ENCODE measurements at regions not wholly inside any gene's neighbourhood (a gene's known extent, or its start where the extent isn't known, plus 50 kb on each side); places are given as distances from the start of the nearest gene placed in this dataset.

DNA sequence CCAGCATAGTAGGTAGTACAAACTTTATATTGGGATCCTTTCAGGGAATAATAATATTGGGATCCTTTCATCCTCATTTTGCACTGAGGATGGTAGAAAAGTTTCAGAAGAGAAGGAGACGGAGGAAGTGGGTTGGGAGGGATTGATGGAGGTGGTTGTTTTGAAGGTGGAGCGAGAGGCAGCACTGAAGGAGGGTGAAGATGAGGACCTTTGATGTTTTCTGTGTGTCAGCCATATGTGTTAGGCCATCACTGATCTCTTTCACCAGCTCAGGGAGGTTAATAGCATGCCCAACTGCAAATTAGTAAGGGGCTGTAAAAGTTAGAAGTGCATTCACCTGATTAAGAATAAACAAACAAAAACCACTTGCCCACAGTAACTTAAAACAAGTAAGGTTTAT lies 275.5 kb upstream of the B3GAT1 start:
- DNase-seq (ENCODE audit: low spot score): no peak

DNA sequence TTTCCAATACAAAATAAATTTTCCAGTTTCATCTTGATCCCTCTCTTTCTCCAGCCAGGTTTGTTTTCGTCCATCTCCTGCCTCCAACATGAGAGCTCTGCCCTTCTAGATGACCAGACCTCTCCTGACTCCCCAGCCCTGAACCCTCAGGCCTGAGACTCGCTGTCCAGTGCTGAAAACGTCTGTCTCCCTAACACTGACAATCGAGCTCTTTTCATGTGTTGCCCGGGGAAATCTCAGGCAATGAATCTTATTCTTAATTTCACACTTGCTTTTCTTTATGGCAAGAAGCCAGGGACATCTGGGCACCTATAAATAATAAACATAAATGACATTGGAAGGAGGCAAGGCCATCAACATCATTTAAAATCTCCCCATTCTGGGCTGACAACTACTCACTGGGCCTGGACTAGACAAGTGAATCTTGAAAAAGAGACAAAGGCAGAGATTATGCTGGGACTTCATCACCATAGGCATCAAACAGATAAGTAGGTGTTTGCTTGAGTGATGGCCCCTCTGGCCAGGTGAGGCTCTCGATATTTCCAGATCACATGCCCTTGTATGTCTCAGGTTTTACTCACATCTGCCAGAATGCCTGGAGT lies 274.5 kb upstream of the B3GAT1 start:
- DNase-seq (ENCODE audit: low spot score): no peak

- DNase-seq (ENCODE audit: low spot score): no peak
Observed at GRCh38 chr11:134685793-134686380, 273.8 kb upstream of the B3GAT1 start.

- no peak for DNase-seq (ENCODE audit: low spot score)
Observed at GRCh38 chr11:134684576-134684975, 272.5 kb upstream of the B3GAT1 start.

DNA sequence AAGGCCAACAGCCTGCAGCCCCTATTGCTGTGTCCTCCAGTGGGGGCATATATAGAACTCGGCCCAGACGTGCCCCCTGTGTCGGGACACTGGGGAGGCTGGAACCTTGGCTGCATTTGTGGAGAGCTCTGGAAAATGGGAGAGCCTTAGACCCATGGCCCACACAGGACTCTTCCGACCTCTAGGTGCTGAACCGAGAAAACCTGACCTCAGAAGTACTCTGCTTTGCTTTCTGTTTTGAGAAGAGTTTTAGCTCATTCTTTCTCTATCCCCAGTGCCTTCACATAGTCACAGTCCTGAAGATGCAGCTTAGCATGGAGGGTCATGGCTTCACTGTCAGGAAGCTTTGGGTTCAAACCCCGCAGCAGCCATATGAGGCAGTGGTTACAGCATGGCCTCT lies 271.8 kb upstream of the B3GAT1 start:
- no peak for DNase-seq (ENCODE audit: low spot score)

GRCh38 chr11:134682577-134682976 lies 270.5 kb upstream of the B3GAT1 start:
- DNase-seq (ENCODE audit: low spot score): no peak

DNA sequence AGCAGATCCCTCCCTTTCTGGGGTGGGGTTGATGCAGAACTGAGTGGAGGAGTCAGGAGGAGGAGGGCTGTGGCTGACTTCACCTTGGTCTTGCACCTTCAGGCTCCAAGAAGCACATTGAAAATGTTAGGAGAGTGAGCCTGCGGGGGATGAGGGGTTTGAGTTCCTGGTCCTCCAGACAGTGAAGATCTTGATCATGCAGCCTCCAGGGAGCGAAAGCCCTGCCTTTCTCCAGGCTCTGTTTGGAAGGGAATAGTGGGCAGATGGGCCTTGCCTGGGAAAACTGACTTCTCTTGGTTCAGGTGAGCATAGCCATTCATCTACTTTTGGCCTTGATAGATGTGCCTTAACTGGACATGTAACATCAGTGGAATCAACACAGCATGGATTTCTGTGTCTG lies 267.6 kb upstream of the B3GAT1 start:
- DNase-seq (ENCODE audit: low spot score): no peak

DNA sequence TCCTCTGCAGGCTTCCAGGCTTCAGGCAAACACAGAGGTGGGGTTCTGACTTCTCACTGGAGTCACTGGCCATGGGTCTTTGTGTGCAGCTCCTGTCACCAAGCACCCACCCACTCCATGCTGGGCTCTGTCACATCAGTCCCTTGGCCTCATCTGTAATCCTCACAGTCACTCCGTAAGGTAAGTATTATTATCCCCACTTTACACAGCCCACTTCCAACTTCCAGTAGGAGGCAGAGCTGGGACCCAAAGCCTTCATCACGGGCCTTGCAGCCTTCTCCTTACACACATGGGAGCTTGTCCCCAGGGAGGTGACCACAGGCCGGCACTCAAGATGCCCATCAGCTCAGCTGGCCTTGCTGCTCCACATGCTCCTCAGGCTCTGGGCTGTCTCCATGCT lies 266.7 kb upstream of the B3GAT1 start:
- no peak for DNase-seq (ENCODE audit: low spot score)

DNA sequence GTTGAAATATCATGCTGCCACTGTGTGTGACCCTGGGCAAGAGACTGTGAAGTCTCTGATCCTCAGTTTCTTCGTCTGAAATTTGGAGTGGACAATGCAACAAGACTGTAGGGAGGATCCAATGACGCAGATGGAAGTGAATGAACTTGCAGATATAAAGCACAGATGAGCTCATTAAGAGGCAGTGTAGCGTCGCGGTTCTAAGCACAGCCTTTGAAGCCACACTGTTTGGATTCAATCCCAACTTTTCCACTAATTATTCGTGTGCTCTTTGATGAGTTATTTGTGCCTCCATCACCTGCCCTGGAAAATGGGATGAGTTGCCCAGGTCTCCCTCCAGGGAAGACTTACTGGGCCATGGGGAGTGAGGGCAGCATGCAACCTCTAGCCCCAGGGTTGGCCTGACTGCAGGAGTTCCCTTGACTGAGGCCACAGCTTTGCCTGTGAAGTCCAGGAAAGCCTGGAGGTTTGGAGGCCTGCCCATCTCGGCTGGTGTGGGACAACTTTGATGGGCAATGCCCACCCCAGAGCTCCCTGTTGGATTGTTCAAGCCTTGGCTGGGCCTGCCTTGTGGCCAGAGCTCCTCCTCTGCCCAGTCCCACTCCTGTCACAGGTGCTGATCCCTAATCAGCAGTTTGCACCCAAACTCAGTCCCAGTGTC lies 266.0 kb upstream of the B3GAT1 start:
- DNase-seq (ENCODE audit: low spot score): no peak

- DNase-seq (ENCODE audit: low spot score): no peak
Observed at GRCh38 chr11:134677397-134677822, 265.4 kb upstream of the B3GAT1 start.

DNA sequence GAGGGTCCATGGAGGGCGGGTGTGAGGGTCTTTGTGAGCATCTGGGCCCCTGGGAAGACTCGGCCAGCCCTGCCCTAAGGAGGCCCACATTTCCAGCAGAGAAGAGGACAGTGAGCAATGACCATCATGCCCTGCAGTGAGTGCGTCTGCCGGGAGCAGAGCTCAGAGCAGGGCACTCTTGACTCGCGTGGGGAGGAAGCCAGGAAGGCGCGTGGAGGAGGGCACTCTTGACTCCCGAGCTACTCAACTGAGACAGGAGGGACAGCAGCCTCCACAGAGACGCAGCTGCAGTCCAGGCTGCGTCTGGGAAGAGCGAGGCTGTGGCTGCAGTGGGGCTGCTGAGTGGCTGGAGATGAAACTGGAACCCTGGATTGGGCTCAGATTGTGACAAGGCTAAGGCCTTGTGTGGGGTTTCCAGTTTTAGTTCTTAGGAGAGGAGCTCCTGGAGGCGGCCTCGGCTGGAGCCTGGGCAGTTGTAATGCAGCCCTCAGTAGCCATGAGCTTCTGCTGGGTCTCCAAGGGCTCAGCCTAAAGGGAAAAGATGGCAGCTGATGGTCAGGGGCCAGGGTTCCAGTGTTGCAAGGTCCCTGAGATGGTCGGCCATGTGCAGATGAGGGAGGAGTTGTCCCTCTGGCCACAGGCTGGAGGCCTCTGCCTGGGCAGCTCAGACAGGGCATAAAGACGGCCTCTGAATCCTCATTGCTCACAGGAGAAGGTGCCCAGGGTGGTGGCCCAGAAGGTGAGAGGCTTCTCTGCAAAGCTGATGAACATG lies 264.7 kb upstream of the B3GAT1 start:
- DNase-seq (ENCODE audit: low spot score): no peak

- no peak for DNase-seq (ENCODE audit: low spot score)
Observed at GRCh38 chr11:134675983-134676382, 263.9 kb upstream of the B3GAT1 start.

GRCh38 chr11:134674974-134675373 lies 262.9 kb upstream of the B3GAT1 start:
- no peak for DNase-seq (ENCODE audit: low spot score)

GRCh38 chr11:134670961-134671370 lies 258.9 kb upstream of the B3GAT1 start:
- DNase-seq (ENCODE audit: low spot score): no peak

GRCh38 chr11:134670247-134670782 lies 258.3 kb upstream of the B3GAT1 start:
- DNase-seq (ENCODE audit: low spot score): no peak

GRCh38 chr11:134669796-134670195 lies 257.8 kb upstream of the B3GAT1 start:
- DNase-seq (ENCODE audit: low spot score): no peak

- no peak for DNase-seq (ENCODE audit: low spot score)
Observed at GRCh38 chr11:134668796-134669195, 256.8 kb upstream of the B3GAT1 start.

GRCh38 chr11:134668076-134668475 lies 256.0 kb upstream of the B3GAT1 start:
- no peak for DNase-seq (ENCODE audit: low spot score)

DNA sequence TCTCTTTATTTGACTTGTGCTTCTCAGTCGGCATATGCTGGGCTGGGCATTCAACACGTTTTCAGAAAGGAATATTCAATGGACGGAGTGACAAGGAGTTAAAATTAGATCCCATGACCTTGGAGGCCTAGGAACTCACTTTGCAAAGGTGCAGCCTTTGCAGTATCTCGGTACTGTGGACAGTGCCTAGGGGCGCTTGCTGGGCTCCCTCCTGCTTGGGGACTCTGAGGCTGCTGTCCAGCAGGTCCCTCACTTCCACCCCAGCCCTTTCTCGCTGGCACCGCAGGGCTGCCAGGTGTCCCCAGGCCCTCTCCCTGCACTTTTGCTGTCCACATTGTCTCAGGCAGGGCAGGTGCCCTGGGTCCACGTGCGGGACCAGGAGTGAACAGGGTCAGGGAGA lies 255.5 kb upstream of the B3GAT1 start:
- no peak for DNase-seq (ENCODE audit: low spot score)

DNA sequence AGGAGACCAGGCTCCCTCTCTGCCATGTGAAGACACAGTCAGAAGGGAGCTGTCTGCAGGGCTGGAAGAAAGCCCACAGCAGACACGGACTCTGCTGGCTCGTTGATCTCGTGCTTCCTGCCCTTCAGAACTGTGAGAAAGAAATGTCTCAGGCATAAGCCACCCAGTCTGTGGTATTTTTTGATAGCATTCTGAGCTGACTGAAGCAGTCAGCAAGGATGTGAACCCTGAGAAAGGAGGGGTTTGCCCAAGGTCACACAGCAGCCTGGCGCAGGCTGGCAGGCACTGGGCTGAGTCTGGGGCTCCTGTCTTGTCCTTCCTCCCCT lies 255.1 kb upstream of the B3GAT1 start:
- no peak for DNase-seq (ENCODE audit: low spot score)

GRCh38 chr11:134666273-134667174 lies 254.5 kb upstream of the B3GAT1 start:
- DNase-seq (ENCODE audit: low spot score): no peak
